ENCODE measurements at regions not wholly inside any gene's neighbourhood (a gene's known extent, or its start where the extent isn't known, plus 50 kb on each side); places are given as distances from the start of the nearest gene placed in this dataset.

DNA sequence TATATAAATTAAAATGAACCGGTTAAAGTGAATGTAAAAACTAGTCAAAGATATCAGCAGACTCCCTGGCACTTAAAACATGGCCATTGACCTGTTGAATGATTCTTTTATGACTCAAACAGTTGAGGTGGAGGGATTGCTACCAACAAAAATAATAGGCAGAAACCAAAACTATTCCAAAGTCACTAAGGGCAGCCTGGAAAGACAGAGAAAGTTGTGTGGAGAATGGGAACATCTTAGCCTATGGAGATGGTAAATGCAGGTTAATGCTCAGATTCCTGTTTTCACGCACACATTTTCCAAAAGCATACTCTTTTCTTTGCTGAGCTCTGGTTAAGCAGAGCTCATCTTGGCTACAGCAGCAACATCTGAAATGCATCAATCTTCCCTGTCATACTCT, 553.5 kb downstream of the HACE1 start:
- WGBS, 5 donors: 88 to 93% (median 89%) methylated on average over 2 of the region's 2 CpGs
- Histone ChIP-seq H3K4me3 (no peak overlapping the region), H3K27ac (no peak overlapping the region), H3K9me3 (no peaks in the 10 kb centered on the region), H3K4me1 (no peaks in the 10 kb centered on the region), H3K36me3 (no peaks in the 10 kb centered on the region), H3K27me3 (no peaks in the 10 kb centered on the region)
- intact Hi-C loops (cut with DNase I; ENCODE audit: low total_unique reads): no loop called here
- DNase-seq: no peak
- TF ChIP-seq EP300 (IDR thresholded peaks at IDR 0.05) (no peak), POLR2AphosphoS5 (IDR thresholded peaks at IDR 0.05) (no peak), POLR2A (IDR thresholded peaks at IDR 0.05) (no peak)
- TF ChIP-seq, protein P1, sequence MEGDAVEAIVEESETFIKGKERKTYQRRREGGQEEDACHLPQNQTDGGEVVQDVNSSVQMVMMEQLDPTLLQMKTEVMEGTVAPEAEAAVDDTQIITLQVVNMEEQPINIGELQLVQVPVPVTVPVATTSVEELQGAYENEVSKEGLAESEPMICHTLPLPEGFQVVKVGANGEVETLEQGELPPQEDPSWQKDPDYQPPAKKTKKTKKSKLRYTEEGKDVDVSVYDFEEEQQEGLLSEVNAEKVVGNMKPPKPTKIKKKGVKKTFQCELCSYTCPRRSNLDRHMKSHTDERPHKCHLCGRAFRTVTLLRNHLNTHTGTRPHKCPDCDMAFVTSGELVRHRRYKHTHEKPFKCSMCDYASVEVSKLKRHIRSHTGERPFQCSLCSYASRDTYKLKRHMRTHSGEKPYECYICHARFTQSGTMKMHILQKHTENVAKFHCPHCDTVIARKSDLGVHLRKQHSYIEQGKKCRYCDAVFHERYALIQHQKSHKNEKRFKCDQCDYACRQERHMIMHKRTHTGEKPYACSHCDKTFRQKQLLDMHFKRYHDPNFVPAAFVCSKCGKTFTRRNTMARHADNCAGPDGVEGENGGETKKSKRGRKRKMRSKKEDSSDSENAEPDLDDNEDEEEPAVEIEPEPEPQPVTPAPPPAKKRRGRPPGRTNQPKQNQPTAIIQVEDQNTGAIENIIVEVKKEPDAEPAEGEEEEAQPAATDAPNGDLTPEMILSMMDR (IDR thresholded peaks at IDR 0.05): no peak

DNA sequence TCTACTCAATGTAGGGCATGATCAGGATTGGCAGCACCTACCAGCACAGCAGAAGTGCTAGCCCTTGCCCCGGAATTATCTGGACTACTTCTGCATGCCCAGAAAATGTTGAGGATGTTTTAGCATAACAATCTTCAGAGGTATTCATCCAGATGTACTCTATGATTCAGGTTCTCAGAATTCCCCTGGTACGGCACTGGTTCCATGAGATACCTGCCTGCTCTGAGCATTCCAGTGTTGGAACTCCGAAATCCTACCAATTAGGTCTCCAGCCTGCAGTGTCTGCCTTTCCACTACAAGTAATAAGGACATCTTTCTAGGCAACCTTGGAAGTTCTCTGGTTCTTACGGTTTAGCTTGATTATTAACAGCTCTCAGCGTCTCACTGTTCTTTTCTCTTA, 554.5 kb downstream of the HACE1 start:
- H3K9me3 ChIP-seq: no peaks in the 10 kb centered on the region
- no peak overlapping the region for H3K27ac ChIP-seq
- H3K36me3 ChIP-seq: no peaks in the 10 kb centered on the region
- intact Hi-C loops (cut with DNase I; ENCODE audit: low total_unique reads): no loop called here
- no peaks in the 10 kb centered on the region for H3K27me3 ChIP-seq
- H3K4me1 ChIP-seq: no peaks in the 10 kb centered on the region
- TF ChIP-seq POLR2A (IDR thresholded peaks at IDR 0.05) (no peak), POLR2AphosphoS5 (IDR thresholded peaks at IDR 0.05) (no peak), EP300 (IDR thresholded peaks at IDR 0.05) (no peak)
- TF ChIP-seq, protein P1 (IDR thresholded peaks at IDR 0.05): no peak
- WGBS, 5 donors: 83 to 92% (median 91%) methylated on average over 4 to 5 of the region's 5 CpGs
- DNase-seq: no peak
- H3K4me3 ChIP-seq: no peak overlapping the region

DNA sequence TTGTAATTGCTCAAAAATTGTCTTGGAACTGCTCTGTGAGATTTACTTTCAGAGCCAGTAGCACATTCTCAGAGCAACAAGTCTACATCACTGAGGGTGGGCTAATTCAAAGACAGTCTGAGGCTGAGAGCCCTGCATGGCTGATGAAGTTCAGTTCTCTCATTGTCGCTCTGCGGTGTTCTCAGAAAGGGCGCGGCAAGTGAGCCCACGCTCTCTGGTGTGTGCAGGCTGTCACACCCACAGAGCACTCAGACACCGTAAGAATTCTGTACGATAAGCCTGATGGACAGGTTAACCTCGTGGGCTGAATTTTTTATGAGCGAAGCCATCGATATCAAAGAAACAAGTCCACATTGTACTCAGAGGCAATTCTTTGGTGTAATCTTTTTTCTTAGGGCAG, 557.8 kb downstream of the HACE1 start:
- H3K4me3 ChIP-seq: no peak overlapping the region
- WGBS, 5 donors: 32 to 64% (median 59%) methylated on average over 10 of the region's 10 CpGs
- TF ChIP-seq EP300 (IDR thresholded peaks at IDR 0.05) (no peak), POLR2AphosphoS5 (IDR thresholded peaks at IDR 0.05) (no peak), POLR2A (IDR thresholded peaks at IDR 0.05) (no peak)
- TF ChIP-seq, protein P1 (IDR thresholded peaks at IDR 0.05): no peak

DNA sequence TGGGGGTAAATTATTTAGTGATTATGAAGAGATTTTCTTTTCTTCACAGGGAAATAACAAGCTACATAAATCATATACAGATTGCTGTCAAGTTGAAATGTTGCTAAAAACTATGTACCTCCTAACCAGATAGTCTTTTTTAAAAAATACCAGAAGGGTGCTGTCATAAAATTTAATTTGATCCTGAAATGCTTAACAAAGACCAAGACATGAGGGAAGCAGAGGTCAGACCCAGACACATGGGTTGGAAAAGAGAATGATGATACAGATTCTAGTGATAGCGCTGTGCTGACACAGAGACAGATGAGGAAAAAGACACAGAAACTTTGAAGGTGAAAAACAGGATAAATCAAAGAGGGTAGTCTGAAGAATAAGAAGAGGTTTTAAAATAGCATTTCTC, 573.1 kb downstream of the HACE1 start:
- H3K4me3 ChIP-seq: no peak overlapping the region
- no peak for DNase-seq
- no peaks in the 10 kb centered on the region for H3K4me1 ChIP-seq
- H3K27me3 ChIP-seq: no peaks in the 10 kb centered on the region
- no peaks in the 10 kb centered on the region for H3K36me3 ChIP-seq
- intact Hi-C loops (cut with DNase I; ENCODE audit: low total_unique reads): no loop called here
- no peaks in the 10 kb centered on the region for H3K9me3 ChIP-seq
- no peak overlapping the region for H3K27ac ChIP-seq
- TF ChIP-seq POLR2AphosphoS5 (IDR thresholded peaks at IDR 0.05) (no peak), EP300 (IDR thresholded peaks at IDR 0.05) (no peak), POLR2A (IDR thresholded peaks at IDR 0.05) (no peak)
- TF ChIP-seq, protein P1 (IDR thresholded peaks at IDR 0.05): no peak
- 88 to 97% (median 91%) methylated on average over 1 of the region's 1 CpG for WGBS, 5 donors

More for the DNA sequence above, 557.8 kb downstream of the HACE1 start:
- no peak overlapping the region for H3K27ac ChIP-seq
- no peaks in the 10 kb centered on the region for H3K36me3 ChIP-seq
- no peaks in the 10 kb centered on the region for H3K27me3 ChIP-seq
- intact Hi-C loops (cut with DNase I; ENCODE audit: low total_unique reads): no loop called here
- DNase-seq: no peak
- no peaks in the 10 kb centered on the region for H3K4me1 ChIP-seq
- no peaks in the 10 kb centered on the region for H3K9me3 ChIP-seq
